HG03460 (cell line): ENCODE measurements at regions not wholly inside any gene's neighbourhood (a gene's known extent, or its start where the extent isn't known, plus 50 kb on each side); places are given as distances from the start of the nearest gene placed in this dataset.
"Not testable (repeated sequence)": the region's sequence is repeated elsewhere in the genome, so short reads cannot be mapped to it uniquely, and the experiment has no call there.

Experiments
- ATAC-seq: cut with Tn5 transposase; IDR thresholded peaks from one replicate; pipeline ENCODE4 v1.9.1; 2021; ENCODE audit not compliant: unreplicated experiment

- no peak for ATAC-seq
Observed at GRCh38 chr4:95898226-95898625, 58.3 kb downstream of the PDHA2 start.

GRCh38 chr4:95909211-95909610 lies 69.3 kb downstream of the PDHA2 start:
- ATAC-seq = no peak

DNA sequence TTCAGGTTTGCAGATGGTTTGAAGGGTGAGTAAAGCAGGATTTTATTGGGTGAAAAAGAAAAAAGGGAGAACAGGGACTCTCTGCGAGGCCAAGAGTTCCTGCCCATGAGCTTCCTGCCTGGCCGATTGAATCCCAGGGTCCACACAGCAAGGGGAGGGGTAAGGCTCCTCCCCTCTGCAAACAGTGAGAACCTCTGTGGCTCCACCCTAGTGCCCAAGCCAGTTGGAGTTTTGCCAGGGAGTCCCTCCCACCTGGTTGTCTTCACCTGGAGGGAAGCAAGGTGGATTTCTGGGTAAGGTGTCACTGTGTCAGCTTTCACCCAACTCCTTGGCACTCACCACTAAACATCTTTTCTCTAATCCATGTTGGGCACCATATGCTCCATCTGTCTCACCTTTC lies 70.9 kb downstream of the PDHA2 start:
- no peak for ATAC-seq

DNA sequence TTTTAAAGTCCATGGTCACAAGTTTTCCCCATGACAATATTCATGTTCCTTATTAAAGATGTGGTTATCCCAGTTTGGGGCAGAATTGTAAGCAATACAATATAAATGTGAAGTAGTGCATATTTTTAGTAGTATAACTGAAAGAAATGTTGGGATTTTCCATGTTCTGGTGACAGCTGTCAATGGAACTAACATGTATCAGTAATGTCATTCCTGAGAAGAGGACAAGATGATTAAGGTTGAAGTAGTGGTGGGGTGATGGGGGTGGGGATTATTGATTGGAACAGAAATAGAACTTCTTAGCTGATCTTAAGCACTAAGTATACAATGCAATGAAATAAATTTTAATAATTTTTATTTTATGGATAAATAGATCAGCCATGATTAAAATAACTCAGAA lies 81.6 kb downstream of the PDHA2 start:
- ATAC-seq = no peak

- ATAC-seq = no peak
Observed at GRCh38 chr4:95929448-95930064, 89.7 kb downstream of the PDHA2 start.

DNA sequence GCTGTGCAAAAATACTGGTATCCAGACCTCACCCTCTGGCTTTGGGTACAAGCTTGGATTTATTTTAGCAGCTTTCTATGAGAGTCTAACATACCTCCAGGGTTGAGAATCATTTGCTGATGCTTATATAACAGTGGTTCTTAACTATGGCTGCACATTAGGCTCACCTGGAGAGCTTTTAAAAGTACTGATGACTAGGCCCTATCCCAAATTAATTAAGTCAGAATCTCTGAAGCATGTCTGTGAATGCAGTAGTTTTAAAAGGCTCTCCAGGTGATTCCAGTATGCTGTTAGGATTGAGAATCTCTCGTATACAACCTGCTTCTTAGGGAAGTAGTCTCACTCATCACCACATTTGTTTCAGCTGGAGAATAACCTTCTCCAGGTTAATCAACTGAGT lies 99.2 kb downstream of the PDHA2 start:
- no peak for ATAC-seq

GRCh38 chr4:95949136-95949765 lies 109.4 kb downstream of the PDHA2 start:
- no peak for ATAC-seq

DNA sequence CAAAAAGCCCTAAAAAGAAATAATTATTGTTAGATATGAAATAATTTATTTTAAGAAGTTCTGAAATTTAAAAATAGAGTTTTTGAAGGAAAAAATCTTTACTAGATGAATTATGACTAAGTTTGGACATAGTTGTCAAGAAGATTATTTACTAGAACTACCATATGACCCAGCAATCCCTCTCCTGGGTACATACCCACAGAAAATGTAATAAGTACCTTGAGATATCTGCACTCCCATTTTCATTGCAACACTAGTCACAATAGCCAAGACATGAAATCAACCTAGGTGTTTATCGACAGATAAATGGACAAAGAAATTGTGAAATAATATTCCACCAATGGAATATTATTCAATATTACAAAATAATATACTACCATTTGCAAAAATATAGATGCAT lies 109.9 kb downstream of the PDHA2 start:
- ATAC-seq = no peak

DNA sequence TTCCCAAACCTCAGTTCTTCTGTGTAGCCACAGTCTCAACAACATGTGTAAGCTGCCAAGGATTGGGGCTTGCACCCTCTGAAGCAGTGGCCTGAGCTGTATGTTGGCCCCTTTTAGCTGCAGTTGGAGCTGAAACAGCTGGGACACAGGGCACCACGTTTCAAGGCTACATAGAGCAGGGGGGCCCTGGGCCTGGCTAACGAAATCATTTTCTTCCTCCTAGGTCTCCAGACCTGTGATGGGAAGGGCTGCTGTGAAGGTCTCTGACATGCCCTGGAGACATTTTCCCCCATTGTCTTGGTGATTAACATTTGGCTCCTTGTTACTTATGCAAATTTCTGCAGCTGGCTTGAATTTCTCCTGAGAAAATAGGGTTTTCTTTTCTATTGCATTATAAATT lies 112.6 kb downstream of the PDHA2 start:
- ATAC-seq = not testable (repeated sequence)

DNA sequence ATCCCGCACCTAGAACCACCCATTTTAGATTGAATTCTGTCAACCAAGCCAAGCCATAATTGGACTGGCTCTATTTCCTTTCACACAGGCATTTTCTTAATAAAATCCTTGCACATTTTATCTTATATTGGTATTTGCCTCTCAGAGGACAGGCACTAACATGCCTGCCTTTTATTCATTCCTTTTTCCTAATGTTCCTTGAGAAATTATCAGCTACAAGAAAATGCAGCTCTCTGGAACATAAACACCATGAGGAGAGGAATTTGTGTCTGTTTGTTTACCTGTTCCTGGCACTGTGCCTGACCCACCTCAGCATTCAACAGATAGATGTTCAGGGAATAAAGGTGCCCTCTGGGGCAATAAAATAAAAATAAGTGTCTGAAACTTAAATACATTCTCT lies 116.2 kb downstream of the PDHA2 start:
- ATAC-seq = no peak

DNA sequence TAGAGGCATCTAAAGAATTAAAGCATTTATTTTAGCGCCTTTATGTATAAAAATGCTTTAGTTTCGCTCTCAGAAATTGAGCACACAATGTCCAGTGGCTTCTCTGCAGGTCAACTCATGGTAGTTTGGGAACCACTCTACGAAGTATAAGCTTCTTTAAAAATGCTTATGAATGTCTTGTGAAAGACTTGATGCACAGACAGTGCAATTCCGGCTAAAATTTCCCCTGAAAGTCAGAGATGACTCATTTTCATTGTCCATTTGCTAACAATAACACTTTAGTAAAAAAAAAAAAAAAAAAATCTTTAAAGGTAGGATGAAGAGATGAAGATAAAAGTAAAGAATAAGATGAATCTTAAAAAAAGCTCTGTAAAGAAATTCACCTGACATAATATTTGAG lies 117.2 kb downstream of the PDHA2 start:
- no peak for ATAC-seq

DNA sequence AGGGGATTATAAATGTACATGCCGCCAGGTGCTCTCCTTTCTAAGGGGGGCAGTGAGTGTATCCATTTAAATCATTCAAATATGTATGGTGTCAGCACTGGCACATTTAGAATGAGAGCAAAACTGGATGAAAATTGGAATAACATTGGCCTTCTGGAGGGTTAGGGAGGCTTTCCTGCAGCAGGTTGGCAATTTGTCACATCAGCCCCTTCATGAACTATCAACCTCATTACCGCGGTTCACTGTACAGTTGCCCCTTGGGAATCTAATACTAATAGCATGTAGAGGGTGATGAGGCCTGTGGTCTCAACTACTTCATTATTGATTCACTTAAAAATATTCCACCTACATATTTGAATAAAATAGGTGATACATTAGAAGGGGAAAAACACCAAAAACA lies 117.9 kb downstream of the PDHA2 start:
- ATAC-seq = no peak

DNA sequence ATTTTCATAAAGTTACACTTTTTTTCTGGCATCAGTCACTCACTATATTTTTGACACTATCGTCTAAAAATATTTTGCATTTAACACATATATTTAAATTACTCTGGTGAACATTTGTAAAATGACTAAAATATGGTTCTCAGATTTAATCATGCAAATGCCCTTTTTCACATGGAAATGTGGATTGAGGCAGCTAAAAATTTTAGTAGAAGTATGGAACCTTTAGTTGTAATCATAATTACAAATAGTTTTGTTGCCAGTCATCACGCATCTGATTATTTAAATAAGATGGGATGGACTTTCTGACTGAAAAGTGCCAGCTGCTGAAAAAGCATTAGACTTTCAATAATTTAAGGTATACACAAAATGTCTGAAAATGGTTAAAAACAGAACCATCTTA lies 119.3 kb downstream of the PDHA2 start:
- ATAC-seq = no peak

GRCh38 chr4:95959633-95960032 lies 119.7 kb downstream of the PDHA2 start:
- no peak for ATAC-seq

DNA sequence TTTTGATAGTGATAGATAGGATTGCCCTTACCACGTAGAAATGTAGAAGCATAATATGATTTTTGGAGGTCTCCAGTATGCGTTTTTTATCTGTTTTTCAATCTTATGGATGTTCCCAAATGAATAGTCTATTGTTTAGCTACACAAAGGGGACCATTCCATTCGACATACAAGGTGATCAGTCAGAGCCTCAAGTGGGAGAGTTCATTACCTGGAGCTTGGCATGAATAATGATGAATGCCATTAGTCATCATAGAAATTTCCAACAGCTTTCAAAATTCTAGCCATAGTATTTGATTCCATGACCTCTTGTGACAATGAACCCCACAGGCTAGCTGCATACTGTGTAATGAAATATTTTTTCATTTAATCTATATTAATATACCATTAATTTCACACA lies 123.6 kb downstream of the PDHA2 start:
- no peak for ATAC-seq

DNA sequence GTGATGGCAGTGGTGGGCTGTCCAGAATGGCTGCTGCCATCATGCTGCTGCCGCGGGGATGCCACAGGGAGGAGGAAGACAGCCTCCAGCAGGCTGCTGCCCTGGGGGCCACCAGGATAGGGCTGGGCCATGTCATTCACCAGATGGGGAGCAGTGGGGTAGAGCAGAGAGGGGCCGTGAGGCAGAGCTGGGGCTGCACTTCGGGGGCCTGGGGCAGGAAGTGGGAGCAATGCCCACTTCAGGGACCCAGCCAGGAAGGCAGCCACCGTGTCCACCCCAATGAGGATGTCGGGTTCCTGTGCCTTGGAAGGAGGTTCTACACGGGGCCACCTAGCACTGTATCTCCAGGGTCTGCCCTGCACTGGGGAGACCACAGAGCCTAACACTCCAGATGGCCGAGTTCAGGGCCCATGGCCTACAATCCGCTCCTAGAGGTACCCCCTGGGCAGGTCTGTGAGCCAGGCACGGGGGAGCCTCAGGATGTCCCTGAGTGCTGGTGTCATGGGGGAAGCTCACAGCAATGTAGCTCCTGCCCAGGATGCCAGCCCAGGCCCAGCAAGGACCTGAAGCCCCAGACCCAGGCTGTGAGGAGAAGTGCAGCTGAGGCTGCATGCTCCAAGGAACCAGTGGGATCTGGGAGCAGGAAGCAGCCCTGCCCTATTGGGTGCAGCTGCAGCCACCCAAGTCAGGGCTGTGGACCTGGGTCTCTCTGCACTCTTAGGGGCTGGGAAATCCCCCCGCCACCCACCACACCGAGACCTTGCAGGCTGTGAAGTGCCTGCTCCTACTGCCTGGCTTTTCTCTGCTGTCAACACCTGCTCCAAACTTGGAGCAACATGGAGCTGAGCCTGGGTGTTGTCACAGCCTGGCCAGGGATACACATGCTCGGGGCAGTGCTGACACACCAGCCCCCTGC lies 140.3 kb downstream of the PDHA2 start:
- no peak for ATAC-seq

GRCh38 chr4:95980877-95981360 lies 141.0 kb downstream of the PDHA2 start:
- no peak for ATAC-seq

DNA sequence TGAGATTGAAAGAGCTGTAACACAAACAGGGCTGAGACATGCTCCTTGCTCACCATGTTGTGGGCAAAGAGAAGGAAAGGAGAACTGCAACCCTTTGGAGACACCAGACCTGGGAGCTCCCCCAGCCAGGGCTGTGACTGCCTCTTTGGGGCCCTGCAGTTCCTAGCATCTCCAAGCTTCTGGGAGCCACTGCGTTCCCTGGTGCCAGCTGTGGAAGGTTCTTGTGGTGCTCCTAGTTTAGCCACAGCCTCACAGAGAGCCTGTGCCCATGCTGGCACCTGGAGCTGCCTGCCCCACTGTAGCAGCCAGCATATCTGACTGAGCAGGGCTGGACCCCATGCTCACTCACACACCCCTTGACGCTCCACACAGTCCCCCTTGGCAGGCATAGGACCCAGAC lies 141.7 kb downstream of the PDHA2 start:
- no peak for ATAC-seq

- ATAC-seq = no peak
Observed at GRCh38 chr4:95982516-95982915, 142.6 kb downstream of the PDHA2 start.

DNA sequence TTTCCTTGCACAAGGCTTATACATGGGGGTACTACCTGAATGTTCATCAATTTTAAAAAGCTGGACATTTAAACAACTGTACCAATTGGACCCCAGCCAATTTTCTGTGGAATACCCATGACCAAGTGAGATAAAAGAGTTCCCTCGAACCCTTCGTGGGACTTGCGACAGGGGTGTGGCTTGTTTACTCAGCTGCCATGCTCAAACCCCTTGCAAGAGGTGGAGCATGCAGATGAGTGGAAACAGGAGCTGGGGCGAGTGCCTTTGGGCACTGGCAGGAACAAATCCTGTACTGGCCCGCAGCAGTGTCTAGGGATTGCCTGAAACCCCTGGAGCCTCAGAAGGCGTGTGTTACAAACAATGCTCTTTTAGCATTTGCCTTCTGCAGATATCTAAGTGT lies 144.2 kb downstream of the PDHA2 start:
- no peak for ATAC-seq

- ATAC-seq = no peak
Observed at GRCh38 chr4:95985051-95985450, 145.2 kb downstream of the PDHA2 start.
